Ureter (tissue), 1 donor: ENCODE measurements at regions not wholly inside any gene's neighbourhood (a gene's known extent, or its start where the extent isn't known, plus 50 kb on each side); places are given as distances from the start of the nearest gene placed in this dataset.
"Not testable (repeated sequence)": the region's sequence is repeated elsewhere in the genome, so short reads cannot be mapped to it uniquely, and the experiment has no call there.

Experiments used
- DNase-seq: peaks from one replicate; pipeline ENCODE4 v3.0.0-alpha.2; 2020; ENCODE audit warnings: low spot score
- donor health status: DM: yes; HTN: yes; CAD: no.

- DNase-seq, result no peak
Observed at GRCh38 chr1:91098299-91098906, 76.6 kb upstream of the ZNF644 start.

- DNase-seq, result not testable (repeated sequence)
Observed at GRCh38 chr1:91095321-91095720, 73.5 kb upstream of the ZNF644 start.

GRCh38 chr1:91092503-91092902 is 70.7 kb upstream of the ZNF644 start:
- DNase-seq, result no peak

- DNase-seq, result no peak
Observed at GRCh38 chr1:91091812-91092211, 70.0 kb upstream of the ZNF644 start.

GRCh38 chr1:91080650-91081049 is 58.8 kb upstream of the ZNF644 start:
- DNase-seq, result no peak

- no peak for DNase-seq
Observed at GRCh38 chr1:91078859-91079258, 57.0 kb upstream of the ZNF644 start.

- DNase-seq, result no peak
Observed at GRCh38 chr1:91076834-91077233, 55.0 kb upstream of the ZNF644 start.

- no peak for DNase-seq
Observed at GRCh38 chr1:91075233-91076135, 53.6 kb upstream of the ZNF644 start.

GRCh38 chr1:91073299-91073698 is 51.5 kb upstream of the ZNF644 start:
- no peak for DNase-seq

GRCh38 chr1:91071838-91072237 is 50.0 kb upstream of the ZNF644 start:
- DNase-seq, result no peak
